ENCODE measurements at regions not wholly inside any gene's neighbourhood (a gene's known extent, or its start where the extent isn't known, plus 50 kb on each side); places are given as distances from the start of the nearest gene placed in this dataset.

GRCh38 chr7:55296070-55296469 is 69.1 kb upstream of the LANCL2 start:
- TF ChIP-seq EZH2 (IDR thresholded peaks at IDR 0.05), result no peak
- no peak for TF ChIP-seq POLR2AphosphoS5 (IDR thresholded peaks at IDR 0.05; ENCODE audit: borderline replicate concordance, low read depth, low read length)

All from SK-N-MC (cell line).